ENCODE measurements at regions not wholly inside any gene's neighbourhood (a gene's known extent, or its start where the extent isn't known, plus 50 kb on each side); places are given as distances from the start of the nearest gene placed in this dataset.

DNA sequence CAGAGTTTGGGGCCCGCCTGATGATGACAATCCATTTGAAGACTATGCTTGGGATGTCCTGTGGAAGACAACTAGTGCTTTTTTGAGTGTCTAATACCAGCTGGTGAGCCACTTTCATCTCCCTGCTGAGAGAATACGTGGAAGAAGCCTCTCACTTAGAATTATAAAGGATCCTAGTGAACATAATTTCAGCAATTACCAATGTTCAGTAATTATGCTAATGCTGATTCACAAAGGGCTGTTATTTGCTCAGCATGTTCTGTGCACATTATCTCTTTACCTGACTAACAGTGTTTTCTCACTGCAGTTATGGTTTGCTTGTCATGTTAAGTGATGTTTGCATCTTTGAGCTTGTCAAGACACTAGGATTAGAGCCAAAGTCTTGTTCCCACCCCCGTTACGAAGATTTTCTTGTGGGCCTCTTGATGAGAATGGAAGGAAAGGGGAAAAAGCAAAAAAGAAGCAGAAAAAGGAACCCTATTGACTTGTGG lies 282.1 kb upstream of the CHD6 start:
- DNase-seq (ENCODE audit: insufficient read length) (no peak), FAIRE-seq (no peak)
- TF ChIP-seq POLR2A (IDR thresholded peaks at IDR 0.05; ENCODE audit: low read depth, low read length) (no peak), TAF1 (IDR thresholded peaks at IDR 0.05; ENCODE audit: borderline replicate concordance, low read depth, low read length) (no peak), POLR2AphosphoS5 (IDR thresholded peaks at IDR 0.05; ENCODE audit: low read depth, low read length) (no peak)

DNA sequence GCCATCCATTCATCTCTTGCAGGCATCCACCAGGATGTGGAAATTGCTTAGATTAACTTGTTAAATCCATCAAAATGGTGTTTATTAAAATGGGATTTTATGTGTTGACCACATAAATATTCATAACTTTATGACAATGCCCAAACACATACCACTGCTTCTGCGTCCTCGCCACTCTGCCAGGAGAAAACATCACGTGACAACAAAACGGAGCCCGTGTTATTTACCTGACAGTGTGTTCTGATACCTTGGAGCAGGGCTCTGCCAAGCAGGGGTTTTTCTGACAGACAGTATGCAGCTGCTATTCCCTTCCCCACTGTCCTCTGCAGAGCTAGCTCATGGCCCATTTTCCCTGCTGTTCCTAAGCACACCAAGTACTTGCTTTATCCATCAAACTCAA lies 279.5 kb upstream of the CHD6 start:
- no peak for TF ChIP-seq TAF1 (IDR thresholded peaks at IDR 0.05; ENCODE audit: borderline replicate concordance, low read depth, low read length)
- TF ChIP-seq POLR2A (IDR thresholded peaks at IDR 0.05; ENCODE audit: low read depth, low read length), result no peak
- no peak for TF ChIP-seq POLR2AphosphoS5 (IDR thresholded peaks at IDR 0.05; ENCODE audit: low read depth, low read length)
- FAIRE-seq (no peak), DNase-seq (ENCODE audit: insufficient read length) (no peak)

DNA sequence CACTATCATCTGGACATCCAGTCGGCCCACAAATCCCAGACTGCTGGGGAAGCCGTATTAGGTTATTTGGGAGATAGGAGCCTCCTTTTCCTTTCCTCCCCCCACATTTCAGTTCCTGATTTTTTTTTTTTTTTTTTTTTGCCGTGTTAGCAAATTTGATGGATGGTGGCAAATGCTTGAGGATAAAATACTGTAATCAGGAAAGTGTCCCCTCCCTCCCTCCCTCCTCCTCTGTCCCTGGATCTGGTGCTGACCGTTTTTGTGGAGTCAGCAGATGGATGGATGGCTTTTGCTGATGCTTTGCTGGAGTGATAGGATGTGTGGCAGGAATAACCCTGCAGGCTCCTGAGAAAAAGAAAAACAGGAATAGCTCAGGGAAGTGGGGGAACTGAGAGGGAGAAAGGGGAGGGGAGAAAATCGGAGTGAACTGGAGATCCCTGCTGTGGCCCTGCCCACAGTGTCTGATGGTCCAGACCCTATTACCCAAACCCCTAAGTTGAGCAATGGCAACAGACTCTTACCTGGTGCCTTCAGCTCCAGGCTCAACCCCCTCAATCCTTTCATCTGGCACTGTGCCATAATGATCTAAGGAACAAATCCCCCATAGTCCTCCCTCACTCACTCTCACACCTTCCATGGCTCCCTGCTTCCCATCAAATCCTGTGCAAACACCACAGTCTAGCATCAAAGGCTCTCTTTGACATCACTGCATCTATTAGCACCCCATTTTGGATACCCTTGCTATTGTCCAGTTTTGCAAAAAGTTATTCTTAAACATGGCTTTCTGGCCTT lies 277.3 kb upstream of the CHD6 start:
- TF ChIP-seq POLR2A (IDR thresholded peaks at IDR 0.05; ENCODE audit: low read depth, low read length) (no peak), POLR2AphosphoS5 (IDR thresholded peaks at IDR 0.05; ENCODE audit: low read depth, low read length) (no peak), TAF1 (IDR thresholded peaks at IDR 0.05; ENCODE audit: borderline replicate concordance, low read depth, low read length) (no peak)
- FAIRE-seq (no peak), DNase-seq (ENCODE audit: insufficient read length) (no peak)

DNA sequence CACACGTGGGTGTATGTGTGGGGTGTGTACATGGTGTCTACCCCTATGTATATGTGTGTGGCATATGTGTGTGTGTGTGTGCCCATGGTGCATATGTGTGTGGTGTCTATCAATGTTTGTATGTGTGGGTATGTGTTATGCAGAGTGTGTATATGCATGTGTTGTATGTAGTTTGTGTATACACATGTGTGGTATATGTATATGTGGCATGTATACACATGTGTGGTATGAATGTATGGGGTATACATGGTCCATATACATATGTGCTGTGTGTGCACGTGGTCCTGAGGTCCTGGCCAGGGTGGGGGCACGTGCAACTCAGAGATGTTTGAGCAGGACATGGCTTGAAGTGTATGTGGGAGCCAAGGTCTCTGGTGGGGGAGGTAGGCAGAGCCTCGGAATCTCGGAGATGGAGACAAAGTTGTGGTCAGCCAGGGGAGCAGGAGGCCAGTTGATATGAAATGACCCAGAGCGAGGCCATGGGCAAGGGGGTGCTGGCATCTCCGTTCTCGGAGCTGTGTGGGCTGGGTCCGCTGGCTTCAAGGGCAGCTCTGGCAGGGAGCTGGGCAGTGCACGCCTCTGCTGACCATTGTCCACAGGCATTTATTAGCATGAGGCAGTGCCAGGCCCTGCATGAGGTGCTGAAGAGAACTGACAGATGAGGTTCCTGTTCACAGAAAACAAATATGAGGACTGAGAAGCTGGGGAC lies 276.2 kb upstream of the CHD6 start:
- DNase-seq (ENCODE audit: insufficient read length), result no peak
- TF ChIP-seq POLR2AphosphoS5 (IDR thresholded peaks at IDR 0.05; ENCODE audit: low read depth, low read length), result no peak
- no peak for TF ChIP-seq POLR2A (IDR thresholded peaks at IDR 0.05; ENCODE audit: low read depth, low read length)
- TF ChIP-seq TAF1 (IDR thresholded peaks at IDR 0.05; ENCODE audit: borderline replicate concordance, low read depth, low read length), result no peak
- FAIRE-seq, result no peak

DNA sequence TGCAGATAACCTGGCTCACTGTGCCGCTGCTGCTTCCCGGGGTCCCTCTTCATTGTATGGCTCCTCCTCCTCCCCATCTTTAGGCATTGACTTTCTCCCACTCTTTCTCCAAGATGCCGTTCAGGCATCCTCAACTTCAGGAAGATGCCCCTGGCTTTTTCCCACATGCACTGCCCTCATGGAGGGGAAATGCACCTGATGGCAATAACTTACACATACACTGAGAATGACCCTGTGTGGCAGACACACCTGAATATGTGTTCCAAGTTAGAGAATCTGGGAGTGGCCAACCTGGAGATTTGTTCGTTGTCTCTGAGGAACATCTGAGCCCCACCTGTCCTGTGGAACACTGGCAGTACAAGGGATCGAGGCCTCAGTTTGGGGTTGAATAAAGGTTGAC lies 273.9 kb upstream of the CHD6 start:
- DNase-seq (ENCODE audit: insufficient read length) (no peak), FAIRE-seq (no peak)
- no peak for TF ChIP-seq POLR2A (IDR thresholded peaks at IDR 0.05; ENCODE audit: low read depth, low read length)
- TF ChIP-seq TAF1 (IDR thresholded peaks at IDR 0.05; ENCODE audit: borderline replicate concordance, low read depth, low read length), result no peak
- TF ChIP-seq POLR2AphosphoS5 (IDR thresholded peaks at IDR 0.05; ENCODE audit: low read depth, low read length), result no peak

DNA sequence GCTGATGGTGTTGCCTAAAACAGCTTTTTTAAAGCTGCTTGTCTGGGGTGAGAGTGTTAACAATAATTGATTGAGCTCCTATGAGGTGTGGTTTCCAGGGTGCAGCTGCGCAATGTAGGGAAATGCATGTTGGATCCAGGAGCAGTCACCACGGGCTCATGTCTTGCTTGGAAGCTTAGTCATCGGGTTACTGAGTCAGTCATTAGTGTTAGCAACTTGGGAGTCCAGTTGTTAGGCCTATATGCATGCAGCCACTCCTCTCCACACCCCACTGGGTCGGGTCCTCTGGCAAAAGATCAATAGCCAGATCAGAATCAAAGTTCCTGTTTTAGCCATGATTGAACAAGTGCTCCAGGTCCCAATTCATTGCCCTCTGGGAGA lies 271.7 kb upstream of the CHD6 start:
- DNase-seq (ENCODE audit: insufficient read length), result no peak
- TF ChIP-seq POLR2AphosphoS5 (IDR thresholded peaks at IDR 0.05; ENCODE audit: low read depth, low read length) (no peak), TAF1 (IDR thresholded peaks at IDR 0.05; ENCODE audit: borderline replicate concordance, low read depth, low read length) (no peak), POLR2A (IDR thresholded peaks at IDR 0.05; ENCODE audit: low read depth, low read length) (no peak)
- FAIRE-seq, result no peak

DNA sequence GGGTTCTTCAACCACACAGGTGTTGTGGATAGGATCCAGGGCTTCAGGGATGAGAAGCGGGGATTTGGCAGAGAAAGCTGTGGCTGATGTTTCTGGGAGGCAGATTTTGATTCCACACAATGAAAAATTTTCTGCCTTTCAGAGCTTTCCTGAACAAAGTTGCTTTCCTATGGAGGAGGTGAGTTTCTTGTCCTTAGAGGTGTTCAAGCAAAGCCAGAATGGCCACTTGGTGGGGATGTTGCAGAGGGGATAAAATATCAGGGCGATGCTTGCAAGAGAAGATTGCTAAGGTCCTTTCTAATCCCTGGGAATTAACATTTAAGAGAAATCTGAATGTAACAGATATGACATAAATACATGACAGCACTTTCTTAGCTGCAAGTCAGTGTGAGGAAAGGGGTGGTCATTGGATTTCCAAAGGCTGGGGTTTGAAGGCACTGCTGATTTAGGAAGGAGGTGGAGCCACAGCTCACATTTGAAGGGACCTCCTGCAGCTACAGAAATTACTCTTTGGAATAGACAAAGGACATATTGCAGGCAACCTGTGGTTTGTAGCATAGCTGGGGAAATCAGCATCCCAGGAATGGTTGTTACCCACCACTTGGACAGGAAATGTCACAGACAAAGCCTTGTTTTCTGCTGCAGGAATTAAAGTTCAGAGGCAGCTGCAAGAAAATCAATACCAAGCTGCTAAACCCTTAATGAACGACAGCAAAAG lies 271.1 kb upstream of the CHD6 start:
- FAIRE-seq (no peak), DNase-seq (ENCODE audit: insufficient read length) (no peak)
- TF ChIP-seq TAF1 (IDR thresholded peaks at IDR 0.05; ENCODE audit: borderline replicate concordance, low read depth, low read length) (no peak), POLR2A (IDR thresholded peaks at IDR 0.05; ENCODE audit: low read depth, low read length) (no peak), POLR2AphosphoS5 (IDR thresholded peaks at IDR 0.05; ENCODE audit: low read depth, low read length) (no peak)

DNA sequence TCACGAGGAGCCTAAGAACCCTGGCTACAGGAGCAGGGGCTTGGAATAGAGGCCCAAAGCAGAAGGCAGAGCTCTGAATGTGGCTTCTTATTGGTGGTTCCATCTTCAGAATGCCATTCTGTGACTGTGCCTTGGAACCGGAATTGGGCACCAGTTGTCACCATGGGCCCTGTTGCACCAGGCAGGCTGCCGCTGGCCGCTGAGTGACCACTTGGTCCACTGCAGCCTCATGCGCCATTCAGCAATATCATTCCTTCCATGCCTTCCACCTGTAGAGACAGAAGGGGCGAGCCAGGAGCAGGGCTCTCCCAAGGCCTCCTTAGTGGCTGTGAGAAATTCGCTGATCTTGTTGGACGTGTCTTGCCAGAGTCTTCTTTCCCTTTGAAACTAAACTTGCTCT lies 270.3 kb upstream of the CHD6 start:
- FAIRE-seq (no peak), DNase-seq (ENCODE audit: insufficient read length) (no peak)
- TF ChIP-seq TAF1 (IDR thresholded peaks at IDR 0.05; ENCODE audit: borderline replicate concordance, low read depth, low read length), result no peak
- no peak for TF ChIP-seq POLR2AphosphoS5 (IDR thresholded peaks at IDR 0.05; ENCODE audit: low read depth, low read length)
- TF ChIP-seq POLR2A (IDR thresholded peaks at IDR 0.05; ENCODE audit: low read depth, low read length), result no peak

DNA sequence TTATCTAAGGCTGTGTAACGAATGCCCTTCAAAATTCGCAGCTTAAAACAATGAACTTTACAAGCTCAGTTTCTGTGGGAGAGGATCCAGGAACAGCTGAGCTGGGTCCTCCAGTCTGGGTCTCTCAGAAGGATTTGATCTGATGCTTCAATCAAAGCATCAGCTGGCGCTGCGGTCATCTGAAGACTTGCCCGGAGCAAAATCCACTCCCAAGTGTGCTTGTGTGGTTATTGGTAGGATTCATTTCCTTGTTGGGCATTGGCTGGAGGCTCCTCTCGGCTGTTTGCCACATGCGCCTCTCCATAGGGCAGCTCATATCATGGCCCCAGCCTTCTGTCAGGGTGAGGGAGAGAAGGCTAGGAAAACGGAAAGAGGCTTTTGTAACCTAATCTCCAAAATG lies 269.3 kb upstream of the CHD6 start:
- TF ChIP-seq POLR2A (IDR thresholded peaks at IDR 0.05; ENCODE audit: low read depth, low read length) (no peak), POLR2AphosphoS5 (IDR thresholded peaks at IDR 0.05; ENCODE audit: low read depth, low read length) (no peak), TAF1 (IDR thresholded peaks at IDR 0.05; ENCODE audit: borderline replicate concordance, low read depth, low read length) (no peak)
- DNase-seq (ENCODE audit: insufficient read length), result no peak
- FAIRE-seq, result no peak

DNA sequence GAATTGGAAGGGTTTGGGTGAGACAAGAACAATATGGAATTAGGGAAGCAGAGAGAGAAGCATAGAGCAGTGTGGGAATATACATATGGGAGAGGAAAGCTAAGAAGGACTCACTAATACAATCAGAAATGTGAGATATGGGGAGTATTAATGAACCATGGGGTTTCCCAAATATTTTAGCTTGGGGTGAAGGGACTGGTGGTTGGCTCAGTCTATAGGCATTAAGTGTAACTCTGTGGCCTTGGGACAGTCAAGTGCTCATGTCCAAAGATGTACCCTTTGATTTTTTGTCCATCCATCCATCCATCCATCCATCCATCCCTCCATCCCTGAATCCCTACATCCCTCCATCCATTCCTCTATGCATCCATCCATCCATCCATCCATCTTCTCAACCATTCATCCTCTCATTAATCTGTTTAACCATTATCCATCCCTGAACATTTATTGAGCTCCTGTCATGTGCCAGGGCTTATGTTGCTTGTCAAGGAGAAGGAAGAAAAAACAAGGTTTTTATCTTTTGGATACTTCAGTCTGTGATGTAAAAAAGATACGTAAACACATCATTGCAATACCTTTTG lies 263.4 kb upstream of the CHD6 start:
- no peak for TF ChIP-seq POLR2AphosphoS5 (IDR thresholded peaks at IDR 0.05; ENCODE audit: low read depth, low read length)
- no peak for TF ChIP-seq POLR2A (IDR thresholded peaks at IDR 0.05; ENCODE audit: low read depth, low read length)
- no peak for FAIRE-seq
- no peak for DNase-seq (ENCODE audit: insufficient read length)

DNA sequence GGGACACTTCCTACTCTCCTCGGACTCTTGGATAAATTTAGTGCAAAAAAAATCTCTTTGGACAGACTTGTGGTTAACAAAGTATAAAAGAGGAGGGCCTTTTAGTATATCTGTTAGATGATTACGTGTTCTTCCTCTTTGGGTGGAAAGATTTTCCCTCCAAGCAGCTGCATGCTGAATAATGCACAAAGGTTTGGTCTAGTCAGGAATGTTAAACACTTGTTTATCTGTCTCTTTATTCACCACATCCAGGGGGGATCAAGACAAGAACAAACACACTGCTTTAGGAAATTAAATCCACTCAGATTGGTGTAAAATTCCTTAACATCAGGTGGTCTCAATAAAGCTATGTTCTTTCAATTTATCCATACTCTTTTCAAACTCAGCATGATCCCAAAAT lies 260.9 kb upstream of the CHD6 start:
- no peak for TF ChIP-seq TAF1 (IDR thresholded peaks at IDR 0.05; ENCODE audit: borderline replicate concordance, low read depth, low read length)
- TF ChIP-seq POLR2A (IDR thresholded peaks at IDR 0.05; ENCODE audit: low read depth, low read length), result no peak
- no peak for TF ChIP-seq POLR2AphosphoS5 (IDR thresholded peaks at IDR 0.05; ENCODE audit: low read depth, low read length)
- FAIRE-seq (no peak), DNase-seq (ENCODE audit: insufficient read length) (no peak)
